COR-L47 (cell line): ENCODE measurements at regions not wholly inside any gene's neighbourhood (a gene's known extent, or its start where the extent isn't known, plus 50 kb on each side); places are given as distances from the start of the nearest gene placed in this dataset.

ENCODE experiments used
- DNase-seq: peaks from one replicate; lab custom pipeline; 2025; lab: John Stamatoyannopoulos, UW

GRCh38 chr6:166046982-166047381 is 120.7 kb downstream of the TBXT start:
- no peak for DNase-seq

GRCh38 chr6:166046226-166046625 is 121.4 kb downstream of the TBXT start:
- DNase-seq = no peak

GRCh38 chr6:166045860-166046200 is 121.8 kb downstream of the TBXT start:
- DNase-seq = no peak

GRCh38 chr6:166045173-166045859 is 122.3 kb downstream of the TBXT start:
- DNase-seq = no peak

GRCh38 chr6:166041277-166041676 is 126.4 kb downstream of the TBXT start:
- no peak for DNase-seq

GRCh38 chr6:166040292-166040691 is 127.4 kb downstream of the TBXT start:
- DNase-seq = no peak

- no peak for DNase-seq
These were observed 131.1 kb downstream of the TBXT start for GRCh38 chr6:166036316-166037095.

GRCh38 chr6:166032366-166033200 is 135.1 kb downstream of the TBXT start:
- no peak for DNase-seq

GRCh38 chr6:166031275-166031674 is 136.4 kb downstream of the TBXT start:
- DNase-seq = no peak

- no peak for DNase-seq
These were observed 138.1 kb downstream of the TBXT start for GRCh38 chr6:166029506-166029905.

- no peak for DNase-seq
These were observed 139.9 kb downstream of the TBXT start for GRCh38 chr6:166027761-166028160.

- DNase-seq = no peak
These were observed 141.0 kb downstream of the TBXT start for GRCh38 chr6:166026586-166027126.

GRCh38 chr6:166025149-166025898 is 142.3 kb downstream of the TBXT start:
- no peak for DNase-seq

GRCh38 chr6:166024252-166024651 is 143.4 kb downstream of the TBXT start:
- no peak for DNase-seq

- no peak for DNase-seq
These were observed 144.2 kb downstream of the TBXT start for GRCh38 chr6:166023273-166023989.

- no peak for DNase-seq
These were observed 146.2 kb downstream of the TBXT start for GRCh38 chr6:166021429-166021828.

- DNase-seq = no peak
These were observed 148.4 kb downstream of the TBXT start for GRCh38 chr6:166019214-166019613.

GRCh38 chr6:166017032-166017635 is 150.5 kb downstream of the TBXT start:
- no peak for DNase-seq

- no peak for DNase-seq
These were observed 152.7 kb downstream of the TBXT start for GRCh38 chr6:166014966-166015365.

GRCh38 chr6:166010136-166010960 is 157.3 kb downstream of the TBXT start:
- no peak for DNase-seq
